Stomach (tissue), 4 donors: ENCODE measurements at regions not wholly inside any gene's neighbourhood (a gene's known extent, or its start where the extent isn't known, plus 50 kb on each side); places are given as distances from the start of the nearest gene placed in this dataset.

Source experiments
- CTCF ChIP-seq, 7 experiments: fragments of 450-650 bp in 4 of 7; fragments of 200-600 bp in 3 of 7; sonication (generic) in 3 of 7; IDR thresholded peaks; one replicate each; pipeline ENCODE4 v1.5.1; 2016 to 2019; ENCODE audit warnings: antibody characterized with exemption in 7 of 7, control low read depth in 2 of 7, mild to moderate bottlenecking in 1 of 7
- POLR2AphosphoS5 ChIP-seq, 3 donors: sonication (generic); formaldehyde crosslinking; IDR thresholded peaks; one replicate each; pipeline ENCODE4 v1.6.1; 2016; ENCODE audit warnings: antibody characterized with exemption in 3 of 3

- TF ChIP-seq CTCF (IDR thresholded peaks at IDR 0.05) (no peak), POLR2AphosphoS5 (IDR thresholded peaks at IDR 0.05) (no peak)
Measured at GRCh38 chr5:174217527-174217926, 172.0 kb downstream of the NSG2 start.
